Ishikawa (cell line): ENCODE measurements at regions not wholly inside any gene's neighbourhood (a gene's known extent, or its start where the extent isn't known, plus 50 kb on each side); places are given as distances from the start of the nearest gene placed in this dataset.

Source experiments
- CEBPB ChIP-seq: IDR thresholded peaks from 2 replicates; pipeline ENCODE4 v1.6.1; 2012
- CREB1 ChIP-seq: IDR thresholded peaks from 2 replicates; pipeline ENCODE4 v1.6.1; 2012; ENCODE audit warnings: low read depth
- EGR1 ChIP-seq: IDR thresholded peaks from 2 replicates; pipeline ENCODE4 v1.6.1; 2012
- EP300 ChIP-seq: IDR thresholded peaks from 2 replicates; pipeline ENCODE4 v1.6.1; 2012; ENCODE audit warnings: borderline replicate concordance
- FOXM1 ChIP-seq: IDR thresholded peaks from 2 replicates; pipeline ENCODE4 v1.6.1; 2012; ENCODE audit warnings: low read depth, borderline replicate concordance
- MAX ChIP-seq: IDR thresholded peaks from 2 replicates; pipeline ENCODE4 v1.6.1; 2012
- NFIC ChIP-seq: IDR thresholded peaks from 2 replicates; pipeline ENCODE4 v1.6.1; 2012
- RAD21 ChIP-seq: IDR thresholded peaks from 2 replicates; pipeline ENCODE4 v1.6.1; 2012; ENCODE audit warnings: low read depth
- REST ChIP-seq: IDR thresholded peaks from 2 replicates; pipeline ENCODE4 v1.6.1; 2012; ENCODE audit warnings: low read depth, mild to moderate bottlenecking
- TAF1 ChIP-seq: IDR thresholded peaks from 2 replicates; pipeline ENCODE4 v1.6.1; 2012; ENCODE audit warnings: low read depth, mild to moderate bottlenecking
- TCF12 ChIP-seq: IDR thresholded peaks from 2 replicates; pipeline ENCODE4 v1.6.1; 2012; ENCODE audit warnings: low read depth
- TEAD4 ChIP-seq: IDR thresholded peaks from 2 replicates; pipeline ENCODE4 v1.6.1; 2012
- USF1 ChIP-seq: IDR thresholded peaks from 2 replicates; pipeline ENCODE4 v1.6.1; 2012
- YY1 ChIP-seq: IDR thresholded peaks from 2 replicates; pipeline ENCODE4 v1.6.1; 2012; ENCODE audit warnings: low read depth
- ZBTB7A ChIP-seq: IDR thresholded peaks from 2 replicates; pipeline ENCODE4 v1.6.1; 2012; ENCODE audit warnings: low read depth

- TF ChIP-seq FOXM1 = no peak
- TF ChIP-seq MAX = no peak
- TF ChIP-seq TEAD4 = no peak
- no peak for TF ChIP-seq TAF1
- no peak for TF ChIP-seq EP300
- no peak for TF ChIP-seq EGR1
- no peak for TF ChIP-seq REST
- no peak for TF ChIP-seq YY1
Measured at GRCh38 chr10:90020506-90020905, 319.1 kb downstream of the KIF20B start.

- TF ChIP-seq USF1 (no peak), NFIC (no peak), CEBPB (no peak), FOXM1 (no peak), TEAD4 (no peak), REST (no peak), TAF1 (no peak), CREB1 (no peak), ZBTB7A (no peak), YY1 (no peak), EGR1 (no peak), MAX (no peak), RAD21 (no peak), EP300 (no peak), TCF12 (no peak)
Measured at GRCh38 chr10:90023950-90024349, 322.6 kb downstream of the KIF20B start.

GRCh38 chr10:90028312-90028711, 326.9 kb downstream of the KIF20B start:
- no peak for TF ChIP-seq TAF1
- no peak for TF ChIP-seq MAX
- TF ChIP-seq EGR1 = no peak
- TF ChIP-seq EP300 = no peak
- no peak for TF ChIP-seq TCF12
- TF ChIP-seq TEAD4 = no peak
- no peak for TF ChIP-seq REST
- TF ChIP-seq YY1 = no peak
- TF ChIP-seq NFIC = no peak
- no peak for TF ChIP-seq ZBTB7A
- TF ChIP-seq CREB1 = no peak
- no peak for TF ChIP-seq USF1
- TF ChIP-seq FOXM1 = no peak
- no peak for TF ChIP-seq RAD21
- no peak for TF ChIP-seq CEBPB

GRCh38 chr10:90031776-90032175, 330.4 kb downstream of the KIF20B start:
- TF ChIP-seq EP300 (no peak), NFIC (no peak), FOXM1 (no peak), TCF12 (no peak), CEBPB (no peak), MAX (no peak), USF1 (no peak), CREB1 (no peak)
